GM23338 (cell line): ENCODE measurements at regions not wholly inside any gene's neighbourhood (a gene's known extent, or its start where the extent isn't known, plus 50 kb on each side); places are given as distances from the start of the nearest gene placed in this dataset.

Source experiments
- ATAC-seq: fragments of 200-7000 bp; cut with Tn5 transposase; 3 replicates; pipeline ENCODE4 v1.9.1; 2020
- DNase-seq: peaks from one replicate; pipeline ENCODE4 v3.0.0-alpha.2; 2015; ENCODE audit warnings: low spot score
- H2AFZ ChIP-seq: fragments of 200-600 bp; sonication (generic); 2 replicates; pipeline ENCODE4 v1.8.0; 2016; ENCODE audit warnings: antibody characterized with exemption, mild to moderate bottlenecking, moderate library complexity
- H3F3A ChIP-seq: fragments of 200-600 bp; sonication (generic); replicated peaks from 2 replicates; pipeline ENCODE4 v1.8.0; 2017; ENCODE audit warnings: antibody characterized with exemption, mixed run types, low read depth
- H3K27ac ChIP-seq: fragments of 200-600 bp; sonication (generic); 2 replicates; pipeline ENCODE4 v1.6.1; 2016; ENCODE audit warnings: low read depth
- H3K27me3 ChIP-seq: fragments of 200-600 bp; sonication (generic); 2 replicates; pipeline ENCODE4 v1.8.0; 2016; ENCODE audit warnings: mild to moderate bottlenecking, mixed run types, moderate library complexity; ENCODE audit not compliant: insufficient read depth
- H3K36me3 ChIP-seq: fragments of 200-600 bp; sonication (generic); 2 replicates; pipeline ENCODE4 v1.8.0; 2016; ENCODE audit warnings: mild to moderate bottlenecking; ENCODE audit not compliant: insufficient read depth
- H3K4me1 ChIP-seq: fragments of 200-600 bp; sonication (generic); 2 replicates; pipeline ENCODE4 v1.8.0; 2016; ENCODE audit warnings: mild to moderate bottlenecking, moderate library complexity; ENCODE audit not compliant: insufficient read depth
- H3K4me2 ChIP-seq: fragments of 200-600 bp; sonication (generic); 2 replicates; pipeline ENCODE4 v1.7.1; 2017; ENCODE audit warnings: mixed run types
- H3K4me3 ChIP-seq: fragments of 200-600 bp; sonication (generic); 2 replicates; pipeline ENCODE4 v1.6.1; 2016; ENCODE audit warnings: mixed run types
- H3K79me2 ChIP-seq: fragments of 200-600 bp; sonication (generic); replicated peaks from 2 replicates; pipeline ENCODE4 v1.8.0; 2017; ENCODE audit warnings: mild to moderate bottlenecking; ENCODE audit not compliant: insufficient read depth
- H3K9me2 ChIP-seq: fragments of 200-600 bp; sonication (generic); 2 replicates; pipeline ENCODE4 v1.8.0; 2017; ENCODE audit not compliant: insufficient read depth
- H4K20me1 ChIP-seq: fragments of 200-600 bp; sonication (generic); replicated peaks from 2 replicates; pipeline ENCODE4 v1.8.0; 2017; ENCODE audit warnings: mild to moderate bottlenecking; ENCODE audit not compliant: insufficient read depth
- H3K27ac Mint-ChIP-seq: 2 replicates; pipeline ENCODE4 v1.8.0; 2020; ENCODE audit warnings: inconsistent platforms, mild to moderate bottlenecking, moderate library complexity, mixed read lengths
- H3K27me3 Mint-ChIP-seq: 3 replicates; pipeline ENCODE4 v1.8.0; 2022; ENCODE audit warnings: low read depth, mild to moderate bottlenecking, moderate library complexity, mixed read lengths, inconsistent platforms; ENCODE audit not compliant: insufficient read depth, poor library complexity
- H3K36me3 Mint-ChIP-seq: 3 replicates; pipeline ENCODE4 v1.8.0; 2021; ENCODE audit warnings: low read depth, mild to moderate bottlenecking, inconsistent platforms, moderate library complexity, mixed read lengths
- H3K4me1 Mint-ChIP-seq: 3 replicates; pipeline ENCODE4 v1.8.0; 2020; ENCODE audit warnings: mild to moderate bottlenecking, inconsistent platforms, mixed read lengths
- H3K4me3 Mint-ChIP-seq: 3 replicates; pipeline ENCODE4 v1.8.0; 2021; ENCODE audit warnings: moderate library complexity, mild to moderate bottlenecking, inconsistent platforms, mixed read lengths
- H3K9me3 Mint-ChIP-seq: 3 replicates; pipeline ENCODE4 v1.8.0; 2020; ENCODE audit warnings: moderate library complexity, mild to moderate bottlenecking, inconsistent platforms, mixed read lengths
- ETS1 ChIP-seq: IDR thresholded peaks from 2 replicates; pipeline ENCODE4 v1.6.1; 2016; ENCODE audit warnings: antibody characterized with exemption
- EZH2 ChIP-seq: fragments of 200-600 bp; sonication (generic); IDR thresholded peaks from one replicate; pipeline ENCODE4 v1.8.0; 2017; ENCODE audit warnings: antibody characterized with exemption, mild to moderate bottlenecking, low read depth; ENCODE audit not compliant: unreplicated experiment
- JUNB ChIP-seq: IDR thresholded peaks from one replicate; pipeline ENCODE4 v1.6.1; 2016; ENCODE audit warnings: antibody characterized with exemption; ENCODE audit not compliant: unreplicated experiment
- NANOG ChIP-seq: IDR thresholded peaks from 2 replicates; pipeline ENCODE4 v1.6.1; 2016; ENCODE audit warnings: antibody characterized with exemption, borderline replicate concordance
- POLR2AphosphoS5 ChIP-seq: IDR thresholded peaks from 2 replicates; pipeline ENCODE4 v1.6.1; 2016; ENCODE audit warnings: antibody characterized with exemption, low read depth
- ZNF114 ChIP-seq: fragments of 250-450 bp; sonication (Bioruptor Pico); IDR thresholded peaks from 2 replicates; pipeline ENCODE4 v1.5.0; 2020; ENCODE audit warnings: mild to moderate bottlenecking, moderate library complexity
- ZNF331 ChIP-seq: fragments of 250-450 bp; sonication (Bioruptor Pico); IDR thresholded peaks from 2 replicates; pipeline ENCODE4 v1.5.0; 2020; ENCODE audit warnings: low read depth, mild to moderate bottlenecking, moderate library complexity
- ZNF462 ChIP-seq: fragments of 250-450 bp; sonication (Bioruptor Pico); IDR thresholded peaks from 2 replicates; pipeline ENCODE4 v1.5.0; 2020; ENCODE audit warnings: mild to moderate bottlenecking, moderate library complexity

GRCh38 chr11:134992981-134993380 lies 580.9 kb upstream of the B3GAT1 start:
- peaks cover 41% of the 10 kb centered on the region for H3K4me1 ChIP-seq
- TF ChIP-seq EZH2 = no peak
- TF ChIP-seq ZNF331 = no peak
- TF ChIP-seq POLR2AphosphoS5 = no peak
- TF ChIP-seq ZNF462 = no peak
- TF ChIP-seq JUNB = no peak
- TF ChIP-seq ETS1 = no peak
- no peak for TF ChIP-seq ZNF114 (CRISPR knock-in tag)
- no peak for TF ChIP-seq NANOG
- H3K4me3 Mint-ChIP-seq = no peak overlapping the region
- peaks cover 7% of the 10 kb centered on the region for H3K27me3 Mint-ChIP-seq
- H3K27ac ChIP-seq = peak overlapping the region; percentile 100
- no peaks in the 10 kb centered on the region for H3K9me3 Mint-ChIP-seq
- no peaks in the 10 kb centered on the region for H3K27me3 ChIP-seq
- H3K4me3 ChIP-seq = no peak overlapping the region
- peaks cover 2% of the 10 kb centered on the region; the same call in 1 of the 2 replicates for H3K9me2 ChIP-seq
- ATAC-seq = peak; percentile 5; the same call in 1 of the 3 replicates
- no peaks in the 10 kb centered on the region for H4K20me1 ChIP-seq
- H3F3A ChIP-seq = peaks cover 5% of the 10 kb centered on the region; the same call in 1 of the 2 replicates
- H3K36me3 Mint-ChIP-seq = no peaks in the 10 kb centered on the region; the same call in 2 of the 3 replicates
- H3K4me2 ChIP-seq = peak overlapping the region; percentile 13; the same call in 1 of the 2 replicates
- peaks cover 83% of the 10 kb centered on the region for H3K4me1 Mint-ChIP-seq
- no peaks in the 10 kb centered on the region for H3K36me3 ChIP-seq
- H2AFZ ChIP-seq = no peak overlapping the region
- no peaks in the 10 kb centered on the region for H3K79me2 ChIP-seq
- peak; percentile 38 for DNase-seq
- peak overlapping the region; percentile 75 for H3K27ac Mint-ChIP-seq
